NCI-H1417 treated with DMSO at 0.1 percent for 48 hours (cell line): ENCODE measurements at regions not wholly inside any gene's neighbourhood (a gene's known extent, or its start where the extent isn't known, plus 50 kb on each side); places are given as distances from the start of the nearest gene placed in this dataset.
"Not testable (repeated sequence)": the region's sequence is repeated elsewhere in the genome, so short reads cannot be mapped to it uniquely, and the experiment has no call there.

Experiments used
- DNase-seq: peaks from one replicate; lab custom pipeline; 2025; lab: John Stamatoyannopoulos, UW

DNA sequence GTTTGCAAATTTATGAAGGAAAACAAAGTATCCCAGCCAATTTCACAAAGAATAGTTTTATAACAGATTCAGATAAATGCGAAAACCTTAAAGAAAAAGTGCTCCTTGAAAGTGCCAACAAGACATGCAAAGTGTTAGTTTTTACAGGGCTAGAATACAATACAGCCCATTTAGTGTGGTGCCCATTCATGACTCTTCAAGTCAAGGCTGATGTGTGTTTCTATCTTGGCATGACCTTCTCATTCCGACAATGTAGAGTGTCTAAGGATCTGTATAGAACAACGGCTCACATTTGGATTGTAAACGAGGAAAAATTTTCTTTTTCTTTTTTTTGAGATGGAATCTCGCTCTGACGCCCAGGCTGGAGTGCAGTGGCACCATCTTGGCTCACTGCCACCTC is 205.2 kb upstream of the SEMA6A start:
- no peak for DNase-seq

DNA sequence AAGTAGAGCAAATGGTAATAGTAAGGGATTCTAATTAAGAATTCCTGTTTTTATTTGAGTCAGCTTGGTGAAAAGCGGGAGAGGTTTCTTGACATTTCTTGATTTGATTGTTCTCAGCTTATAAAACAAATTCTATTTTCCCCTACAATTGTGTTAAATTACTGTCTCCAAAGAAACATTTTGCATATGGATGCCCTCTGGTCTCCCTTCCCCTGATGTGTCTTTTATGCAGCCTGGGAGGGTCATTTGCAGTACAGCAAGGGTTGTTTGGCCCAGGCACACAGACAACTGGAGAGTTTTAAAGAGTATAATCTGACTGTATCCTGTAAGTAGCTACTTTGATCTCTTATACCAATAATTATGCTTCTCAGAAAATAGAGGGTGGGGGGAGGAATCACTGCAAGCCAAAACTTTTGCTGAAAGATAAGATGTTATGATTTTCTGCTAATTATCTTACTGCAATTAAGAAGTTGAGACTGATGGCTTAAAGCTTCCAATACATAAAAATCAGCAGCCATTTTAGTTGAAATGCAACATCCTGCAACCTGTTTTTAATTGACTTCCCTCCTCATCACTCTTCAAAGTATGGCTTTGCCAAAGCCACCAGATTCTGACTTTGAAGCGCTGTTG is 204.1 kb upstream of the SEMA6A start:
- no peak for DNase-seq

DNA sequence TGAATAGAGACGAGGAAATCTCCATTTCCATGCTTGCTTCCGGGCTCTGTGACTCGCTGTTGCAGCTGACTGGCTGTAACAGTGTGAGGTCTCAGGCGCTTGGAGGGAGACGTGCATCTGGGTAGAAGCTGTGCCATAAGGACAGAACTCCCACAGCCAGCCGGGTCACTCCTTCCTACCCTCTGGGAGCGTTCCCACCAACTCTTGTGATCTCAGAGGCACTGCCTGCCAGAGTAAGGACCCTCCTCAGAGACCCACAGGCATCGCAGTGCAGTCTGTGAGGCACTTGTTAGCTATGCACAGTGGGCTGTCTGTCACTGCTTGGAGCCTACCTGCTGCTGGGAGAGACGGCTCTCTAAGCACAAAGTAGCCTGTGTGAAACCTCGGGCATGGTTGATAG is 203.4 kb upstream of the SEMA6A start:
- no peak for DNase-seq

DNA sequence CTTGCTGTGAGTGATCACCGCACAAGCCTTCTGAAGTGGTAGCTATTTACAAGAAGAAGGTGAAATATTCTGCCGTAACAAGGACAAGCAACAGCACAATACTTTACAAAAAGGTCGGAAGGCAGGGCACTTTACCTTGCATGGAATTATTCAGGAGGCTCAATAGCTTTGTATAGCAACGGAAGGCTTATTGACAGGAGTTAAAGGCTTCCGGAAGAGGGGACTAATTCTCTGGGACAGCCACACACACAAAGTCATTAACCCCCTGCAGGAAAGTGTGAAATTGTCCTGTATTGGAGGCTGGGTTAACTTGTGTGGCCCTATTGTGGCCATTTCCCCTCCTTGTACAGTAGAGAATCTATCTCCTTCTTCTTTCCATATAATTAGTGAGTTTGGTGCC is 199.3 kb upstream of the SEMA6A start:
- DNase-seq = no peak

DNA sequence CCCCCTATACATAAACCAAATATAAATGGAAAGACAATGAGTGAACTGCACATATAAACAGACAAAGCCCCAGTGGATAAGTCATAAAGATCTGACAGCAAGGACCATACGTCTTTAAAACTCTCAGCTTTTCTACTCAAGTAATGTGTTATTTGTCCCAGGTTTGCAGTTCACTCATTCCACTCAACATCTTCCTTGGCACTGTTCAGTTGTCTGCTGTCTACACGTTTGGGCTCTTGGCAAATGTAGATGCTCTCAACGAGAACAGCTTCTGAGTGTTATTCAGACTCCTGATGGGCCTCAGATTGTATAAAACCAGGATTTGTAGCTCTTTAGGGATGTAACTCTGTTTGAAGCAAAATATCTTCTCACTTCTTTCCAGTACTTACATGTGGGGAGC is 198.2 kb upstream of the SEMA6A start:
- DNase-seq = no peak

DNA sequence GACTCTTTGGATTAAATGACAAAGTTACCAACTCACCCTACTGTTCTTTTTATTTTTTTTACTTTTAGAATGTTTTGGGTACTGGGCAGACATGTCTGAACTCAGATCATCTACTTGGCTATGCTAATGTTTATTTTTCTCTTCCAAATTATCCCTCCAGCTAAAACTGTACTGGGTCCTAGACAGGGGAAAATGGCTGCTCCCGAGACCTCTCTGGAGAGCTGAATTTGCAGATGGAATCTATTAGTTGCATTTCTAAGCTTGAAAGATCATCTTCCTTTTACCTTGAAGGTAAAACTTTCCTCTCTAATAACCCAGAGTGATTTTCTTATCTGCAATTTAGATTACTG is 197.5 kb upstream of the SEMA6A start:
- DNase-seq = no peak

DNA sequence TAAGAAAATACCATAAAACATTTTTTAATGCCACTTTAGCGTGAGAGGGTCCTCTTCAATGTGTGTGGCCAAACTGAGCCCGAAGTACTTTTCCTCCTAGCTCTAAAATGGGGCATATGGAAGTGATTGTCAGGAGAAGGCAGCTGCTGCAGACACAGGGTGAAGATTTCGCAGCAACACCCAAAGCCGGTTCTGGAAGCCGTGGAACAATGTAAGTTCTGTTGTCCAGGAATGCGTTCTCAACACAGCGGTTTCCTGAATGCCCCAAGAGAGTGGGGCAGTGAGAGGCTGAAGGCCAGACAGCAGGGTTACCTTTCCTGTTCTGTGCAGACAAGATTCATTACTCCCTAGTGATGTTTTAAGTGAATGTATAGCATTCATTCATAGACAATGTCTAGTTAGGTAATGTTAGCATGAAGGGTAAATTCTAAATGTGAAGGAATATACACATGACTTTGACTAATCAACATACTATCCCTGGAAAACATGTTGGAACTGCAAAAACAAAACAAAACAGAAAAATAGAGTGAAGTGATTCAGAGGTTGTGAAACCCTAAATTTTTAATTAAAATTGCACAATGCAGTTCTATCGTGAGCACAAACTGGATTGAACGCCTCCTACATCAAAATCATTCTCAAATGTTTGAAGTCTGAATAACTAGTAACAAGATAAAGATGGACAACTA is 197.0 kb upstream of the SEMA6A start:
- no peak for DNase-seq

DNA sequence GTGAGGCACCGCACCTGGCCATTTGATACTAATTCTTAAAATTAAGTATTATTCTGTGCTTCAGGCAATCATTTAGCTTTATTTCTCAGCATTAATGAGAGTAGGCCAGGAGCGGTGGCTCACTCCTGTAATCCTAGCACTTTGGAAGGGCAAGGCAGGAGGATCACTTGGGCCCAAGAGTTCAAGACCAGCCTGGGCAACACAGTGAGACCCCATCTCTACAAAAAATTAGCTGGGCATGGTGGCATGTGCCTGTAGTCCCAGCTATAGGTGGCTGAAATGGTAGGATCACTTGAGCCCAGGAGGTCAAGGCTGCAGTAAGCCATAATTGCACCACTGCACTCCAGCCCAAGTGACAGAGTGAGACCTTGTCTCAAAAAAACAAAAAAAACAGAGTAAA is 195.3 kb upstream of the SEMA6A start:
- DNase-seq = not testable (repeated sequence)

DNA sequence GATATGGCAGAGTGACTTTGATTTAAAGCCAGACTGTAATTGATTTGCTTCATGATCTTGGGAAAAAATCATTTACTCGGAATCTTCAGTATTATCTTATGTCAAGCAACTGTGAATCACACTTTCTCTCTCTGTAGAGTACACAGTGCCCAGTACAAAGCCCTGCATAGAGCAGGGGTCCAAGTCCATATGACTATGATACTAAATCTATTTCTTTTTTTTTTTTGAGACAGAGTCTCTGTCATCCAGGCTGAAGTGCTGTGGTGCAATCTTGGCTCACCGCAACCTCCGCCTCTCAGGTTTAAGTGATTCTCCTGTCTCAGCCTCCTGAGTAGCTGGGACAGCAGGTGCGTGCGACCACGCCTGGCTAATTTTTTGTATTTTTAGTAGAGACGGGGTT is 194.8 kb upstream of the SEMA6A start:
- no peak for DNase-seq

DNA sequence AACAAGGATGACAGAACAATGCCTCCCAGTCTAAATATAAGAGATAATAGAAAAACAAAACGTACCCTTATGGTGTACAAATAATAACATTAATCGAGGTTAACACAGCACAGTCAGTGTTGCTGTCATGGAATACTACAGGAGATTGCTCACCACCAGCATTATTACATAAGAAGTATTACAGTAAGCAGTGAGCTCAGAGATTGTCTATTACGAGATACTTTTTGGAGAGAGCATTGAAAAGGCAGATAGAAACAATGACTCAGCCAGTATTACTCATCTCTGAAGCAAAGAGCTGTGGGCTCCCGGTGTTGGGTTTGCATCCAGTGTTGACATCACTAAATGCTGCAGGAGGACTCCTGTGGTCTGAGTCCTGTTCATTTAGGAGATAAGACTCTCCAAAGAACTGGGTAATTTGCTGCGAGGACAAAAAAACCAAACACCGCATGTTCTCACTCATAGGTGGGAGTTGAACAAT is 191.9 kb upstream of the SEMA6A start:
- DNase-seq = no peak

DNA sequence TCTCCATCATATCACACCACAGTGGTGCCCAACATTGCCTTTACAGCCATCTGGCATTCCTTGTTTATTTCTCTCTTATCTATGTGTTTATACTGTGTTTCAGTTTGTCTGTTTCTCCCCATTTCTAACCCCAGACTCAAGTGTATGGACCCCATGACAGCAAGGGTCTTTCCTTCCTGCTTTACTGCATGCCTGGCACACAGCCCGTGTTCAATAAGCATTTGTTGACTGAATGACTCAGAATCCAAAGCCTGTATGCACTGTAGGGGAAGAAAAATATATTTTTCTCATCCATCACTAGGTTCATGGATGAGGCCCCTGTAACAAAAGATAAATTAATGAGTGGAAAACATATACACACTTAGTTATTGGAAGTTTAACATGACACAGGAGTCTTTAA is 190.8 kb upstream of the SEMA6A start:
- DNase-seq = no peak

DNA sequence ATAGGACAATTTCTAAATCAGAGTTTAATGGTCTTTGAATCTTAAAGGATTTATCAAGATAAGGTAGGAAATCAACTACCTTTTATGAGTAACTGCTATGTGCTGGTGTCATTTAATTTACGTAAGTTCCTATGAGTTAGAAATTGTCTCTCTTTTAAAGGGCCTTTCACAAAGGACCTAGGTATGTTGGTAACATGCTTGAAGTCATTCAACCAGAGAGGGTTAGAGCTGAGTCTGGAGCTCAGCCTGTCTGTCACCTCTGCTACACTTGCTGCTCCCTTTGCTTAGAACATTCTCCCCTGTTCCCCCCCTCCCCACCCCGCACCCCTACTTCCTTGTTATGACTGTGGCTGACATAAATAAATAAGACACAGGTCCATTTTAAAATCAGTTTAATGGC is 190.3 kb upstream of the SEMA6A start:
- DNase-seq = no peak

DNA sequence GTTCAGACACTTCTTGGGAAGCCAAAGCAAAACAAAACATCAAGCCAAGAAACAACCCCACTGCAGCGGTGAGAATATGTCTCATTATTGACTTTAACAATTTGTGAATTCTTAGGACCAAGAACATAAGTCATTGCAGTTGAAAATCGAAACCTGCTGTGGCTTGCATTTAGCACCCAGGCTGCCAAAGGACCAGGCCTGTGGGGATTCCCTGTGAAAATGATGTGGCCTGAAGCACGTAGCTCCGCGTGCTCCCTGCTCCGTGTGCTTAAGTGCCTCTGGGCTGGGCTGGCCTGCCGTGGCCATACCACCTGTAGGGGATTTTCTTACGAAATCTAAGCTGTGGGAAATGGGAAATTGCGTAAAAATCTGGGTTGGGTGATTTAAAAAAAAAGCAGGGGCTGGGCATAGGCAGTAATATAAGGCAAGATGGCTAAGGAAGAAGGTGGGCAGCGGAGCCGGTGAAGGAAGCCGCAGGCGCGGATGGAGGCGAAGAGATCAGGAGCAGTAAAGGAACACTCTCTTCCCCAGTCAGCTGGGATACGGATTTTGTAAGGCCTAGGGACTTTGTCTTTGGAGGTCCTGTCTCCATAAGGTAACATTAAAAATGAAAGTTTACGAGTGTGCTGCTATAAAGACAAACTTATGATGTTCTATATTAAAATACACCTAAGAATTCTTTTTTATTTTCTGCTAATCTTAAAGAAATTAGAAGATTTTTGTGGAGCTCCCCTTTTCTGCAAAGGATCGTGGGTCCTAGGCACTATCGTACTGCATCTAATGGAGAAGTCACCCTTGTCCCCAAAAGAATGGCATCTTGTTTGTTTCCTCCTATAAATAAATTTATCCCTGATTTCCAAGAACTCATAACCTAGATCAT is 189.6 kb upstream of the SEMA6A start:
- no peak for DNase-seq

DNA sequence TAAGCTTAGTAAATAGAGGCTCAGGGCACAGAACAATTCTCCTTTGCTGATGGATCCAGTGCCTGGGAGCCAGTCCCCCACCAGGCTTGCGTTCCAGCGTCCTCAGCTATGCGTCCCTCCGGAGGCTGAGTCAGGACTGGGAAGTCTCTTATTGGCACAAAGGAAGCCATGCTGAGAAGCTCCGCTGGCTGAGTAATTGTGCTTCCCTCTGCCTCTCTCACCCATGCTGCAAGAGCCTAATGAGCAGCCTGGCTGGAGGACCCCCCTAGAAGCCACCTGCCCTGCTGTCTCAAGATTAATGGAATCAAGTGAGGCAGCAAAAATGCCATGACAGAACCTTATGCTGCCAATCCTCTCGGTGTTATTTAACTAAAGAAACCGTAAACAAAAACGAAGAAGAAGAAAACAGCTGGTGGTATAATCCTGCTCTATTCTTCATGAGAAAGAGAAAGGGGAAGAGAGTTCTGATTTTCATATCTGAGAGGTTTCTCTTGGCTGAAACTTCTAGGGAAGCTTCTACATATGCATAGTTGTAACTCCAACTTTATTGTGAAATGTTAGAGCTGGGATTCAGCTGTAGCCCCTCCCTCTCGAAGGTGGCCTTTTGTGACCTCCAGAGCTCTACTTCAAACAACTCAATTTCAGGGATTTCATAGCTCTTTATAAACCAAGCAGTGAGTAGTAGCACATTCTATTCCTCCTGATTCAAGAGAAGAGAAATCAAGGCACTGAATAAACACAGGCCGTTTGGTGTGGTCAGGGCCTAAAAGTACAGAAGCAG is 185.4 kb upstream of the SEMA6A start:
- no peak for DNase-seq

DNA sequence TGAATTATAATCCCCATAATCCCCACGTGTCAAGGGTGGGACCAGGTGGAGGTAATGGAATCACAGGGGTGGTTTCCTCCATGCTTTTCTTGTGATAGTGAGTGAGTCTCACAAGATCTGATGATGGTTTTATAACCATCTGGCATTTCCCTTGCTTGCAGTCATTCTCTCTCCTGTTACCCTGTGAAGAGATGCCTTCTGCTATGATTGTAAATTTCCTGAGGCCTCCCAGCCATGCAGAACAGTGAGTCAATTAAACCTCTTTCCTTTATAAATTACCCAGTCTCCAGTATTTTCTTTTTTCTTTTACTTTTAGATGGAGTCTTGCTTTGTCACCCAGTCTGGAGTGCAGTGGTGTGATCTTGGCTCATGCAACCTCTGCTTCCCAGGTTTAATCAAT is 182.7 kb upstream of the SEMA6A start:
- DNase-seq = no peak

DNA sequence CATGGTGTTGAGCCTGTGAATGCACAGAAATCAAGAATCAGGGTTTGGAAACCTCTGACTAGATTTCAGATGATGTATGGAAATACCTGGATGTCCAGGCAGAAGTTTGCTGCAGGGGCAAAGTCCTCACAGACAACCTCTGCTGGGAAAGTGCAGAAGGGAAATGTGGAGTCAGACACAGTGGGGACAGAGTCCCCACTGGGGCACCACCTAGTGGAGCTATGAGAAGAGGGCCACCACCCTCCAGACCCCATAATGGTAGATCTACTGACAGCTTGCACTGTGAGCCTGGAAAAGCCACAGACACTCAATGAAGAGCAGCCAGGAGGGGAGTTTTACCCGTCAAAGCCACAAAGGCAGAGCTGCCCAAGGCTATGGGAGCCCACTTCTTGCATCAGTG is 181.9 kb upstream of the SEMA6A start:
- DNase-seq = no peak

DNA sequence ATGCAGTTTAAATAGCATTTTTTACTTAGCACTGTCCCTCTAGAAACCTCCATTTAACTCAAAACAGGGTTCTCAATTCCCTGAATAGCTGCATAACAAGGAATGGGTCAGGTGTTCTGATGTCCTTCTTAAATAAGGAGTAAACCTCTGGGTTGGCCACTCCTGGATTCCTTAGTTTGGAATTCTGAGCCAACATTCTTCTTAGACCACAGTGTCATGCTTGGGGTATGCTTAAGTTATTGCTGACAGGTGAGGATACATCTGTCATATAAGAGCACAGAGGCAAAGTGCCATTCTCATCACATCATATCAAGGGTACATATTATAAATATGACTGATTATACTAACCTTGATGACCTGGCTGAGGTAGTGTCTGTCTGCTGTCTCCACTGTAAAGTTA is 179.9 kb upstream of the SEMA6A start:
- DNase-seq = no peak

DNA sequence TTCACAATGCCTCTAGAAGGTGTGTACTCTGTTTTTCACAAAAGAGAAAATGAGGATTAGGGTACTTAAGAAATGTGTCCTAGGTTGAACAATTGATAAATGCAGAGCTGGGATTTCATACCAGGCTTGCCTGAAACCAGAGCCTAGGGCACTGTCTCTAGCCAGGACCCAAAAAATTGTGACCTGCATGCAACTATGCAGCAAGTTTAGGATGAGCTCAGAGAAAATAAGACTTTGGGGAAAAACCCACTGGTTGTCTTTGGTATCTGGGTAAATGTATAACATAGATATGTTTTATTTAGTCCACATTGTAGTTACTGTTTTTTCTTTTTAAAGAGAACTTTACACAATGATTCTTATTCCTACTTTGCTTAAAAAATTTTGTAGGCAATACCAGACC is 177.1 kb upstream of the SEMA6A start:
- no peak for DNase-seq

DNA sequence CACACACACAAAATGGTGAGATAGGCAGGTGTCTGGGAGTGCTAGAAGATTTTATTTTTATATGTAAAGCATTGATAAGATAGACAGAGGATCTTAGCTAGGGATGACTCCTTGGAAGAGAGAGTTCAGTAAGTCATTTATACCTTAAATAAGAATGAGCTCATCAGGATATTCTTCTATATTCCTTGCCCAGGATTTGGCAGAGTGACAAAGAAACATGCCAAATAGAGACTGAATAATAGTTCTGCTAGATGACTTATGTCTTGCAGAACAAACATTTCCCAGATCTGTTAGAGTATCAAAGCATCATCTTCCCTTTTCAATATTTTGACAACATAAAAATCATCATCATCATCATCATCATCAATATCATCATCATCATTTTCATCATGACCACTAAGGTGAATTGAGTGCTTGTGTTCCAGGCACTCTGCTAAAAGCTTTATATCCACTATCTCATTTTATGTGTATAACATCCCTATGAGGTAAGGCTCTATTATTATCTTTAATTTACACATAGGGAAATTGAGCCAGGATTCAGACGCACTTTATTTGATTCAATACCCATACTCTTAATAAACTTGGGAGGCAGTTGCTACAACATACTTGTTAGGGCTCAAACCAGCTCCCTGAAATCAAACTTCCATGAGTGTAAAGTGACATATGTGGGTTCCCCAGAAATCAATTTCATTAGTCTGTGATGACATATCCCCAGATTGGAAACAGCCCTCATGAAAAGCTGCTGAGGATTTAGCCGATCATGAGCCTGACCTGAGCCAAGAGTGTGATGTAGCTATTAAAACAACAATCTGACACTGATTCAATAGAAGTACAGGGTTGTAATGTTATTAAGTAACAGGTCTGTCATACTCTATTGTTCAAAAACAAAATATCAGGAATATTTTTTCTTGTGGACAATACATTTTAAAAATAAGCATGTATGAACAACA is 176.3 kb upstream of the SEMA6A start:
- DNase-seq = no peak

DNA sequence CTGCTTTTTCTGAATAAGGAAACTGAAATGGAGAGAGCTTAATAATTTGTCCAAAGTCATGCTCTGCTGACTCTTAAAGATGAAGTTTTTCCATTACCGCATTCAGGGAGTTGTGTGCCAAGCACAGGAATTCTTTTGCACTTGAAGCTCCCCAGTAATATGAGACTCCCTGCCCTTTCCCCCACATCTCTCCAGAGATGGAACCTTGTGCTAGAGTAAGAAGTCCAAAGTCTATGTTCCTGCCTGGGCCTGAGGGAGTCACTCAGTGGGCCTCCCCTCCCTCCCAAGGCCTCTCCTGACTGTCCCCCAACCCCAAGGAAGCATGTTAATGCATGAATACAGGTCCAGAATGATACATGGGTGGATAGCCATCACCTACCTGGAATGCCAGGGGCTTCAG is 173.3 kb upstream of the SEMA6A start:
- no peak for DNase-seq

DNA sequence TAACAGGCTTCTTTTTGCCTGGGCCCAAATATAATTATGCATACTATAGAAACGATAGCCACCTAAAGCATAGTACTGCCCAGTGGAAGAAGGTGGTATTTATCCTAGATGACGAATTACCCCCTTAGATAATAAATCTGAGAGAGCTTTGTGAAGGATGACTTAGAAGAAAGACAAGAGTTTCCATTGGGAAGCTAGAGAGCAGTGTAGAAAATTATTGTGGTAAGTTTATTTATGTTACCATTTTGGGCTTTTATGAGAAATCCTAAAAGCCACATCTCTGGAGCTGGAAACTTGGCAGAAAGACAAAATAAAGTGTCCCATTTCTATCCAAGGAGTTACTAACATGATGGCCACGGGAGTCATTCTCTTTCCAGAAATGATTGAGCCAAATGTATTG is 172.0 kb upstream of the SEMA6A start:
- no peak for DNase-seq
